Left ventricle myocardium inferior (tissue), 1 donor: ENCODE measurements at regions not wholly inside any gene's neighbourhood (a gene's known extent, or its start where the extent isn't known, plus 50 kb on each side); places are given as distances from the start of the nearest gene placed in this dataset.

Experiments
- DNase-seq: peaks from one replicate; pipeline ENCODE4 v3.0.0-alpha.2; 2020
- H3K27ac ChIP-seq: fragments of 200-600 bp; replicated peaks from 2 replicates; pipeline ENCODE4 v1.8.0; 2021
- H3K27me3 ChIP-seq: fragments of 200-600 bp; 2 replicates; pipeline ENCODE4 v1.8.0; 2021; ENCODE audit warnings: low read depth
- H3K36me3 ChIP-seq: fragments of 200-600 bp; 2 replicates; pipeline ENCODE4 v1.8.0; 2021
- H3K4me1 ChIP-seq: fragments of 200-600 bp; 2 replicates; pipeline ENCODE4 v1.8.0; 2021
- H3K4me3 ChIP-seq: fragments of 200-600 bp; 2 replicates; pipeline ENCODE4 v1.8.0; 2021; ENCODE audit warnings: mild to moderate bottlenecking, moderate library complexity
- H3K9me3 ChIP-seq: fragments of 200-600 bp; replicated peaks from 2 replicates; pipeline ENCODE4 v1.8.0; 2021
- CTCF ChIP-seq: fragments of 200-600 bp; IDR thresholded peaks from 2 replicates; pipeline ENCODE4 v1.8.0; 2021; ENCODE audit warnings: antibody characterized with exemption, mild to moderate bottlenecking, borderline replicate concordance
- intact Hi-C: fragments of 100-400 bp; cut with micrococcal nuclease; formaldehyde crosslinking; loops from one replicate; pipeline ENCODE4 v1.11.0; 2022
- donor health status: DM: no; HTN: yes; CAD: no; lungs with severe emphysema.

- Histone ChIP-seq H3K9me3 (peaks cover 14% of the 10 kb centered on the region), H3K4me1 (no peaks in the 10 kb centered on the region), H3K27me3 (peaks cover 46% of the 10 kb centered on the region), H3K27ac (no peak overlapping the region), H3K36me3 (no peaks in the 10 kb centered on the region), H3K4me3 (no peak overlapping the region)
- no peak for TF ChIP-seq CTCF
- intact Hi-C loops = no loop called here
- DNase-seq = no peak
Measured at GRCh38 chr1:30629501-30629900, 93.9 kb downstream of the MATN1 start.

- no peaks in the 10 kb centered on the region for H3K4me1 ChIP-seq
- H3K4me3 ChIP-seq = no peak overlapping the region
- intact Hi-C loops = no loop called here
- peaks cover 46% of the 10 kb centered on the region for H3K27me3 ChIP-seq
- no peaks in the 10 kb centered on the region for H3K36me3 ChIP-seq
- no peak for TF ChIP-seq CTCF
- no peak for DNase-seq
- peaks cover 29% of the 10 kb centered on the region for H3K9me3 ChIP-seq
- H3K27ac ChIP-seq = no peak overlapping the region
Measured at GRCh38 chr1:30627994-30628393, 95.4 kb downstream of the MATN1 start.

GRCh38 chr1:30627206-30627605 is 96.2 kb downstream of the MATN1 start:
- Histone ChIP-seq H3K27me3 (peaks cover 46% of the 10 kb centered on the region), H3K9me3 (peaks cover 34% of the 10 kb centered on the region), H3K27ac (no peak overlapping the region), H3K4me1 (no peaks in the 10 kb centered on the region), H3K4me3 (no peak overlapping the region), H3K36me3 (no peaks in the 10 kb centered on the region)
- no peak for TF ChIP-seq CTCF
- intact Hi-C loops = no loop called here
- DNase-seq = no peak

- Histone ChIP-seq H3K36me3 (no peaks in the 10 kb centered on the region), H3K27ac (no peak overlapping the region), H3K27me3 (peaks cover 58% of the 10 kb centered on the region), H3K9me3 (peaks cover 34% of the 10 kb centered on the region), H3K4me1 (no peaks in the 10 kb centered on the region), H3K4me3 (no peak overlapping the region)
- DNase-seq = no peak
- TF ChIP-seq CTCF = no peak
- intact Hi-C loops = no loop called here
Measured at GRCh38 chr1:30623431-30623830, 100.0 kb downstream of the MATN1 start.

GRCh38 chr1:30619619-30620018 is 103.8 kb downstream of the MATN1 start:
- Histone ChIP-seq H3K27me3 (peaks cover 67% of the 10 kb centered on the region), H3K27ac (no peak overlapping the region), H3K9me3 (peaks cover 21% of the 10 kb centered on the region), H3K4me3 (no peak overlapping the region), H3K36me3 (no peaks in the 10 kb centered on the region), H3K4me1 (no peaks in the 10 kb centered on the region)
- intact Hi-C loops = no loop called here
- no peak for DNase-seq
- TF ChIP-seq CTCF = no peak

GRCh38 chr1:30618335-30618747 is 105.0 kb downstream of the MATN1 start:
- TF ChIP-seq CTCF = no peak
- intact Hi-C loops = no loop called here

More at GRCh38 chr1:30618335-30618747, 105.0 kb downstream of the MATN1 start:
- no peak for DNase-seq
- Histone ChIP-seq H3K36me3 (no peaks in the 10 kb centered on the region), H3K9me3 (peaks cover 9% of the 10 kb centered on the region), H3K4me3 (no peak overlapping the region), H3K4me1 (no peaks in the 10 kb centered on the region), H3K27me3 (peaks cover 78% of the 10 kb centered on the region), H3K27ac (no peak overlapping the region)
